ENCODE measurements at regions not wholly inside any gene's neighbourhood (a gene's known extent, or its start where the extent isn't known, plus 50 kb on each side); places are given as distances from the start of the nearest gene placed in this dataset.
A peak's percentile ranks its signal among the peaks of the same experiment; 100 is the strongest.

DNA sequence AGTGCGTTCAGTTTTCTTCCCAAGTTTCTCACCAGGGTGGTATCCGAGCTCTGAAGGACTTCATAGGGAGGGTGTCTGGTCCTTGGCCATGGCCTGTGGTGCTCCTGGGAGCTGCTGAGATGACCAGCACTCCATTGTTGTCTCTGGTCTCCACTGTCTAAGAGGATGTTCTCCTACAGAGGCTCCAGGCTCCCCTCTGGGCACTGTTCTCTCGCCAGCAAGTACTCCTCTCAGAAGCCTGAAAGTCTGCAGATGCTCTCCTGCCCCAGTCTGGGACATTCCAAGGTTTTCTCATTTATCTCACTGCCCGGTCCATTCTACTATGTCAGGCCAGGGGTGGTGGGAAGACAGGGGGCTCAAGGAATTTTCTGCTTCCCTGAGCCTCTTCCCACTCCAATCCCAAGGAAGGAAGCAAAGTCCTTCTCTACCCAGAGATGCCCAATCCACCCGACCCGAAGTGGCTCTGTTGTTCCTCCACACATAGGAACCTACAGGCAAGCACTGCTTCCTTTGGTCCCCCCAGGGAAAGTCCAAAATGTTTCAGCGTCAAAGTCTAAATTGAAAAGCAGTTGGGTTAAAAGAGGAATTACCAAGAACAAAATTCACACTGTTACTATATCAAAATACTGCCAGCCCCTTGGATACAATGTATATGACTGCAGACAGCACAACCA is 110.5 kb downstream of the GYPC start:
- no peak for ATAC-seq
- Mint-ChIP-seq H3K9me3 (no peaks in the 10 kb centered on the region), H3K4me1 (ENCODE audit: low read depth) (peaks cover 55% of the 10 kb centered on the region), H3K36me3 (ENCODE audit: insufficient read depth) (no peaks in the 10 kb centered on the region), H3K4me3 (no peak overlapping the region), H3K27me3 (ENCODE audit: low read depth) (no peaks in the 10 kb centered on the region)
- DNase-seq = no peak

DNA sequence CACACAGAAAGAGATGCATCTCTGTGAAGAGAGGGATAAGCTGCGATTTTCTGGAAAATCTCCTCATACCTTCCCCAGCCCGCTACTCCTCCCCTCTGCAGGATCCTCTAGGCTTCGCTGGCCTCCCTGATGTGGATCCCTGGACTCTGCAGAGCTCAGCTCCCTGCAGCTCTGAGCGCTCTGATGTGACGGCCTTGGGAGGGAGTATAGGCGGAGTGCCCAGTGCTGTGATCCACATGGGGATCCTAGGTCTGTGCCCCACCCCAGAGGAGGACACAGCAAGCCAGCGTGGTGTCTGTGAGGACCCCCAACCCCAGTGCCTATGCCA is 111.0 kb downstream of the GYPC start:
- Mint-ChIP-seq H3K36me3 (ENCODE audit: insufficient read depth) (no peaks in the 10 kb centered on the region), H3K9me3 (no peaks in the 10 kb centered on the region), H3K27me3 (ENCODE audit: low read depth) (no peaks in the 10 kb centered on the region), H3K4me1 (ENCODE audit: low read depth) (peaks cover 50% of the 10 kb centered on the region), H3K4me3 (no peak overlapping the region)
- ATAC-seq = no peak
- DNase-seq = no peak

DNA sequence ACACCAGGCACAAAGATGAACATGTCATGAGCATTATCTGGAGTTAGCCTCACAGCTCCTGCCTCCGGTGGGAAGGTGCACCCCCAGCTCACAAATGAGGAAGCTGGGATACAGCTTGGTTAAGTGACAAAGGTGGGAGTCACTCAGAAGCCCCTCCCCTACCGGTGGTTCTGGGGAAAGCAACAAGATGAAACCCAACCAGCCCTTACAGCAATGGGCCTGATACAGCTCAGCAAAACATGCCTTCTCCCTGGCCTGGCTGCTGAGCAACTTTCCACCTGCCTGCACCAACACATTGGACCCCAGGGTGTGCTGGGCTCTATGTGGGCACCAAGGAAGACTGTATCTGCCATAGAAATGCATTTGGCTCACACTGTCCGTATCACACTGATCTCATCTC is 113.2 kb downstream of the GYPC start:
- no peak for DNase-seq
- no peaks in the 10 kb centered on the region for H3K36me3 Mint-ChIP-seq (ENCODE audit: insufficient read depth)

DNA sequence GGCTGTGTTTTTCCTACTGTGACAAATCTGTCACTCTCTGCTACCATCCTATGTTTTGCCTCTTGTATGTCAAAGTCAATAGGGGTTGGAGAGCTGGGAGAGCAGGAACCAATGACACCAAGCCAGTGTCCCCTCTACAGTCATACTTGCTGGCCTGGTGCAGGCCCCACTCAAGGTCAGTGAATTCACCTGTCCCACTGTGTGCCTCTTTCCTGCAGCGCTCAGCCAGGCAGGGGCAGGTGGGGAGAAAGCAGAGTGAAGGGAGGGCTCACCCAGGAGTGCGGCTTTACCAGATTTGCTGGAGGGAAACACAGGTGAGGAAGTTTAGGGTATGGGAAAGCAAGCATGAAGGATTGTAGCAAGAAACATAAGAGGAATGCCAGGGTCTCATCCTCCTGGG is 114.5 kb downstream of the GYPC start:
- H3K27me3 Mint-ChIP-seq (ENCODE audit: low read depth) = no peaks in the 10 kb centered on the region
- no peaks in the 10 kb centered on the region for H3K36me3 Mint-ChIP-seq (ENCODE audit: insufficient read depth)
- no peak for DNase-seq
- H3K4me1 Mint-ChIP-seq (ENCODE audit: low read depth) = peaks cover 24% of the 10 kb centered on the region
- H3K9me3 Mint-ChIP-seq = no peaks in the 10 kb centered on the region
- H3K4me3 Mint-ChIP-seq = no peak overlapping the region
- ATAC-seq = no peak

More for the DNA sequence above, 113.2 kb downstream of the GYPC start:
- Mint-ChIP-seq H3K9me3 (no peaks in the 10 kb centered on the region), H3K4me3 (no peak overlapping the region), H3K4me1 (ENCODE audit: low read depth) (peaks cover 30% of the 10 kb centered on the region), H3K27me3 (ENCODE audit: low read depth) (no peaks in the 10 kb centered on the region)
- no peak for ATAC-seq

DNA sequence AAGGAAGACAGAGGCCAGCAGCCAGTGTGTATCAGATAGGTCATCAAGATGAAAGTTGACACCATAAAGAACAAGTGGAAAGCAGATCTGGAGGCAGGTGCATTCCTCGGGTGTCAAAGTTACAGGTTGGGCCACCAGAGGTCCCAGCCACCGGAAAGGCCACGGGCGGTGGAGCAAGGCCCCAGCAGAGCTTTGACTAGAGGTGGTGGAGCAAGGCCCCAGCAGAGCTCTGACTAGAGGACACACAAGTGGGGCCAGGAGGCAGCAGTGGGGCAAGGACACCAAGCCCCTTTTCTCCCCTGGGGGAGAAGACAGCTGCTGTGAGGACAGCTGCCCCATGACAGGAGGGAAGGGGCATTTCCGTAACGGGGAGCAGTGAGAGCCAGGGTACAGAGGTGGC is 115.1 kb downstream of the GYPC start:
- no peaks in the 10 kb centered on the region for H3K27me3 Mint-ChIP-seq (ENCODE audit: low read depth)
- H3K4me3 Mint-ChIP-seq = no peak overlapping the region
- DNase-seq (no peak), ATAC-seq (no peak)
- H3K4me1 Mint-ChIP-seq (ENCODE audit: low read depth) = peaks cover 23% of the 10 kb centered on the region
- no peaks in the 10 kb centered on the region for H3K9me3 Mint-ChIP-seq
- H3K36me3 Mint-ChIP-seq (ENCODE audit: insufficient read depth) = no peaks in the 10 kb centered on the region

DNA sequence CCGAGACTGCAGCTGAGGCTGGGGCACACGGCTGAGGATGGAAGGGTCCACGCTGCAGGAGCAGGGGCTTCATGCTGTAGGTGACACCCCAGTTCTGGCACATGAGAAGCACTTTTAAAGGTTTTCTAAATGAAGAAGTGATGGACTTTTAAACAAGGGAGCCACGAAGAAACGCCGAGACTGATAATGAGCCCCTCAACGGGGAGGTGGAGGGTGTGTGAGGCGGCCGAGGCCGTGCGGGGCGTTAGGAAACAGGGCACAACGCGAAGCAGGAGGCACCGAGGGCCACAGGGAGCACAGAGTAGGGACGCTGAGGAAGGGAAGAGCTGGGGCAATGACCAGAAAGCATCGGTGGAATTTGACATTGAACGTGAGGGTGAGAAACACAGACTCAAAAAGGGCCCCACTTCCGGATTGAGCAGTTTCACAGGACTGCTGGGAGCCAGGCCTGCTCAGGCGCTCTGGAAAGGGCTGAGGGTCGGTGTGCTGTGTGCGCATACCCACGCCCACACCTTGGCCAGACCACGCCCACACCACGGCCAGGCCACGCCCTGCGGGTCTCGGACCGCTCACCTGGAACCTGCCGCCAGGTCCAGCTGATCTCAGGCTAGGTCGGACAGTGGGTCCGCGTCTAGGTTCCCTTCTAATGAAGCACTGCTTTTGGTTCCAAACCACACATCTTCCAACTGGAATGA is 115.7 kb downstream of the GYPC start:
- Mint-ChIP-seq H3K27me3 (ENCODE audit: low read depth) (no peaks in the 10 kb centered on the region), H3K4me1 (ENCODE audit: low read depth) (peaks cover 18% of the 10 kb centered on the region), H3K36me3 (ENCODE audit: insufficient read depth) (no peaks in the 10 kb centered on the region), H3K9me3 (no peaks in the 10 kb centered on the region), H3K4me3 (no peak overlapping the region)
- no peak for ATAC-seq
- no peak for DNase-seq

DNA sequence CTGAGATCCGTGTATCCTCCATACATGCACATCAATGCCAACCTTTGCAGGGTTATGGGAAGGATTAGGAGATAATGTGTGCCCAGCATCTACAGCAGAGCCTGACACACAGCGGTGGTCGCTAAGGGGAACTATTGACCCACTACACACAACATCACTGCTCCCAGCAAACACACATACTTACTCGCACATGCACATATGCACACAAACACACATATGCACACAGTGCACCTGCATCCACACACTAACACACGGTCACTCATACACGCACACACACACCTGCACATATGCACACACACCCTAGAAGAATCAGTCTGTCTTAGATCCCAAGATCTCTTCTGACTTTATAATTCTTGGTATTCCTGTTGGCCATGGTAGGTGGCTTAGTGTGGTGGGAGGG is 118.3 kb downstream of the GYPC start:
- H3K36me3 Mint-ChIP-seq (ENCODE audit: insufficient read depth) = no peaks in the 10 kb centered on the region
- no peak for DNase-seq
- no peak for ATAC-seq
- peaks cover 18% of the 10 kb centered on the region for H3K4me1 Mint-ChIP-seq (ENCODE audit: low read depth)
- no peaks in the 10 kb centered on the region for H3K27me3 Mint-ChIP-seq (ENCODE audit: low read depth)
- peak overlapping the region; percentile 4 for H3K4me3 Mint-ChIP-seq
- no peaks in the 10 kb centered on the region for H3K9me3 Mint-ChIP-seq

DNA sequence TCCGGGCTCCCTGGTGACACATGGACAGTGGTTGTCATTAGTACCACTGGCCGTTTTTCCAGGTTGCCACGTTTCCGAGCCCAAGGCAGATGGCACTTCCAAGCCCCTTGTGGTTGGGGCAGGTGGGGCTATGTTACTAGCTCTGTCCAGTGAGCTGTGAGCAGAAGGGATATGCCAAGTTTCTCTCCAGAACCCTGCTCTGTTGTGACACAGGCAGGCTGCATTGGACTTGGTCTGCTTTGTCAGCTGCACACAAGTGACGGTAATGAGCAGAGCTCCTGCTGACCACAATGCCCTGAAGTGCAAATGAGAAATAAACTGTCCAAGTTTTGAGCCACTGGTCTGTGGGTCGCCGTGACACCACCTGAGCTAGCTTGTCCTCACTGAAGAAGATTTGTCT is 118.8 kb downstream of the GYPC start:
- ATAC-seq (no peak), DNase-seq (no peak)
- no peaks in the 10 kb centered on the region for H3K27me3 Mint-ChIP-seq (ENCODE audit: low read depth)
- H3K9me3 Mint-ChIP-seq = no peaks in the 10 kb centered on the region
- no peak overlapping the region for H3K4me3 Mint-ChIP-seq
- no peaks in the 10 kb centered on the region for H3K36me3 Mint-ChIP-seq (ENCODE audit: insufficient read depth)
- H3K4me1 Mint-ChIP-seq (ENCODE audit: low read depth) = peaks cover 13% of the 10 kb centered on the region

DNA sequence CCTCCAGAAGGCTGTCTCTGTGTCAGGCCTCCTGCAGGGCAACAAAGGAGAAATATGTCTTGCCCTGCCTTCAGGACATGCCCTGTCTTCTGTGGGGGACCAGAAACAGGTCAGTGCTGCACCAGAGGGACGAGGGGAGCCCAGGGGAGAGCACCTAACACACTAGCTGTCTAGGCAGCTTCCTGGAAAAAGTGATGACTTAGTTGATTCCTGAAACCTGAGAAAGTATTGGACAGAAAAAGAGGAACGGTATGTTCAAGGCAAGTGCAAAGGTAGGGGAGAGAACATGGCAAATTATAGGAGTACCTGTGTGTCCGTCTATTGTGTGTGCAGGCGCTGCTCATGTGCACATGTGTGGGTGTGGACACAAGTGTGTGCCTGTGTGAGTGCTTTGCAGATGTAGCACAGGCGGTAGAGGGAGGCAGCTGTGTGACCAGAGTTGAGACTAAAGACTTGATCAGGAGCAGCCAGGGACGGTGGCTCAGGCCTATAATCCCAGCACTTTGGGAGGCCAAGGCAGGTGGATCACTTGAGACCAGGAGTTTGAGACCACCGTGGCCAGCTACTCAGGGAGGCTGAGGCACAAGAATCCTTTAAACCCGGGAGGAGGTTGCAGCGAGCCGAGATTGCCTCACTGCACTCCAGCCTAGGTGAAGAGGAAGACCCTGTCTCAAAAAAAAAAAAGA is 119.5 kb downstream of the GYPC start:
- H3K36me3 Mint-ChIP-seq (ENCODE audit: insufficient read depth) = no peaks in the 10 kb centered on the region
- H3K4me3 Mint-ChIP-seq = peak overlapping the region; percentile 94
- H3K27me3 Mint-ChIP-seq (ENCODE audit: low read depth) = peaks cover 5% of the 10 kb centered on the region
- no peaks in the 10 kb centered on the region for H3K9me3 Mint-ChIP-seq
- no peak for ATAC-seq
- DNase-seq = no peak
- H3K4me1 Mint-ChIP-seq (ENCODE audit: low read depth) = peaks cover 13% of the 10 kb centered on the region

DNA sequence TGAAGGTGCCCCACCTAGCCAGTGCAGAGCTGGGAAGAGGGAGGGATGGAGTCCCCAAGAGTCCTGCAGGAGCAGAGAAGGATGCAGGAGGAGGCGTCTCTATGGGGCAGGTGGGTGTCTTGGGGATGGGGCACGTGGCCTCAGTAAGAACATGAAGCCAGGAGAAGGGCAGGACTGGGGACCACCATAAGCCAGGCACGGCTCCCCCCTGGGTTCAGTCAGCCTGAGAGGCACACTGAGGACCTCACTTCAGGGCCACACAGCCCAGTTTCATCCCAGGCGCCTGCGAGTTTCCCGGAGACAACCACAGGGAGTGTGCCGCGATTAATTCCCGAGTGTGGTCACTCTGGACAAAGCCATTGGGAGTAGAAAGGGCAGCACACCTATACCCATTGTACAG is 120.3 kb downstream of the GYPC start:
- no peak for DNase-seq
- Mint-ChIP-seq H3K36me3 (ENCODE audit: insufficient read depth) (no peaks in the 10 kb centered on the region), H3K9me3 (no peaks in the 10 kb centered on the region), H3K4me3 (peak overlapping the region; percentile 94), H3K27me3 (ENCODE audit: low read depth) (peaks cover 5% of the 10 kb centered on the region), H3K4me1 (ENCODE audit: low read depth) (peaks cover 13% of the 10 kb centered on the region)
- ATAC-seq = peak in 1 of 2 donors; percentile 2

DNA sequence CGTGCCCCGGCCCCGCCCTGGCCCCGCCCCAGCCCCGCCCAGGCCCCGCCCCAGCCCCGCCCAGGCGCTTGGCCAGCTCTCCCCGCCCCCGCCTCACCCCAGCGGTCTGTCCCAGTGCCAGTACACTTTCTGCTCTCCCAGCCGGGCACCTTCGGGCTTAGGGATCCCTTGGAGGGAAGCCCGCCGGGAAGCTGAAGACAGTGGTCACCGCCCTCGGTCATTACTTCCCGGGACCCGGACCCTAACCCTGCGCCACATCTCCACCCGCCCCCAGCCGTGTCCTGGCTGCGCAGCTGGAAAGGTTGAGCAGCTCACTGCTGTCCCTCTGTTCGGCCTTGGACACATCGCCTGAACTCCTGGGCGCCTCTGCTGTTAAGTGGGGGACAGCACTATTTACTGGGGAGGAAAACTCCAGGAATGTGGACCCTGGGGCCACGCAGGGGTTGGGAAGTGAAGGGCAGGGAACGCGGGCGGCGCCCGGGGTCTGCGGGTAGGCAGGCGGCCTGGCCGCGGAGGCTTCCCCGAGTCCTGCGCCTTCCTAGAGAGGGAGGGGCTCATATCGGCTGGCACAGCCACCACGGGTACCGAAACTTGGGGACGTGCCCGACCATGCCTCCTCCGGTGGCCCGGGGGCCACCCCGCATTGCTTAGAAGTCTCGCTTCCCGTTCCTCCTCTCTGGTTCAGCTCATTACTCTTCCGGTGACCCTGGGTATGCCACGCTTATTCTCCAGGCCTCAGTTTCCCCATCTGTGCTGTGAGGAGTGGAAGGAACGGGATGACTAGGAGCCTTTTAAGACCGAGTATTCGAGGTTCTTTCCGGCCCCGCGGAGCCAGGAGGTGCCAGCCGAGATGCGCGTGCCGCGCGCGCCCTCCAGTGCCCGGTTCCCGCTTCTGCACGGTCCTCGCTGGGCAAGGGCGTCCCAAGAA is 121.0 kb downstream of the GYPC start:
- peak overlapping the region; percentile 94 for H3K4me3 Mint-ChIP-seq
- no peaks in the 10 kb centered on the region for H3K36me3 Mint-ChIP-seq (ENCODE audit: insufficient read depth)
- peaks cover 8% of the 10 kb centered on the region for H3K27me3 Mint-ChIP-seq (ENCODE audit: low read depth)
- ATAC-seq = peak; percentile 90 to 92
- peak; percentile 78 for DNase-seq
- peaks cover 13% of the 10 kb centered on the region for H3K4me1 Mint-ChIP-seq (ENCODE audit: low read depth)
- H3K9me3 Mint-ChIP-seq = no peaks in the 10 kb centered on the region

DNA sequence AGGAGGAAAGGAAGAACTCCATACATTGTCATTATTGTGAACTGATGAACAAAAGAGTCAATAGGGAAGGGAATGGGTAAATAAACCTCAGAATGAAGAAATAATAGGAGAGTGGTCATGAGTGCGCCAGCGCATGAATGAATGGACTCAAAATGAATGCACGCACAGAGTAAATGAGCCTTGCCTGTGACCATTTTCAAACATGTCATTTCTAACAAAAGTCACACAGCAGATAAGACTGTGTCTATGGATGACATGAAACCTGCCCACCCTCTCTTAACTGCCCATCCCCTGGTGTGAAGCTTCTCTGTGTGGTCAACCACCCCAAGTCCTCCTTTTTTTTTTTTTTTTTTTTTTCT is 121.1 kb upstream of the TEX51 start:
- no peak for DNase-seq
- no peaks in the 10 kb centered on the region for H3K9me3 Mint-ChIP-seq
- H3K4me3 Mint-ChIP-seq = peak overlapping the region; percentile 94
- ATAC-seq = no peak
- H3K4me1 Mint-ChIP-seq (ENCODE audit: low read depth) = peaks cover 13% of the 10 kb centered on the region
- no peaks in the 10 kb centered on the region for H3K36me3 Mint-ChIP-seq (ENCODE audit: insufficient read depth)
- peaks cover 11% of the 10 kb centered on the region for H3K27me3 Mint-ChIP-seq (ENCODE audit: low read depth)

DNA sequence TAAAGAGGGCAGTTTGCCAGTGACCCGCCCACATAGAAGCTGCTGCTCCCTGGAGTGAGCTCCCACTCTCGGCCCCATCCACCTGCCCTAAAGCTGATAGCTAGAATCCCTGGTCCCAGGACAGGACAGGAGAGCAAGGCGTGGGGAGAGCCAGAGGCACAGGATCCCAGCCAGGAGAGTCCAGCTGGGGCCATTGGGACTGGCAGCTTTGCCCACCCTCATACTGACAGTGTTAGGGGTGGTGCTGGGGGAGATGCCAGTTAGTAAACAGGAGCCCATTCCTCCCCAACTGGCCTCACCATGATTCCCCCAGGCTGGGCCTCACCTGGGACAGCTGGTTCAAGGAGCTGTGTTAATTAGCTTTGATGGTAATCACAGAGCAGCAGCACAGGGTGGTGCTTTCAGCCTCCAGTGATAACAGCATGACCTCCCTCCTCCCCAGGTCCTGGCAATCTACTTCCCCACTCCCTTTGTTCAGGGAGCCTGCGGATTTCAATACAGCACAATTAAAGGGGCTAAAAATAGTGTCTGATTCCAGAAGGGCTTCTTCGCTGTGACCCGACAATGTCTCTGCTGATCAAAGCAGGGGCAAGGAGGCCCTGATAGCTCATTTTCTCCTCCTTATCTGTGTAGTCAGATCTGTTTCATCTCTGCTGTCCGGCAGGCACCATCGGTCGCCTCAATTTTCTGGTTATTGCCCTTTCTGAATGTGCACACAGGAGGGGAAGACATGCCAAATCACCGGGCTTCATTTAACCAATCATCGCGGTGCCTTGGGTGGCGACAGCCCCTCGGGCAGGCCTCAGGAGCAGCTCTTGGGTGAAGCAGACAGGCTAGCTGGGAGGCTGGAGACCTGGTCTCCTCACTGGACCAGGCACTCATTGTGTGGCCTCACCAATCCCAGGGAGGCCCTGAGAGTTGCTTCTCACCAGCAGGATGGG is 119.9 kb upstream of the TEX51 start:
- no peaks in the 10 kb centered on the region for H3K9me3 Mint-ChIP-seq
- H3K36me3 Mint-ChIP-seq (ENCODE audit: insufficient read depth) = no peaks in the 10 kb centered on the region
- no peak overlapping the region for H3K4me3 Mint-ChIP-seq
- no peak for DNase-seq
- peaks cover 13% of the 10 kb centered on the region for H3K4me1 Mint-ChIP-seq (ENCODE audit: low read depth)
- H3K27me3 Mint-ChIP-seq (ENCODE audit: low read depth) = peaks cover 11% of the 10 kb centered on the region
- ATAC-seq = no peak

Measured in activated T-cell treated with anti-CD3 and anti-CD28 coated beads, Interleukin-2, amount 50 U/mL, for 4 hours (primary cell).